A673 (cell line): ENCODE measurements at regions not wholly inside any gene's neighbourhood (a gene's known extent, or its start where the extent isn't known, plus 50 kb on each side); places are given as distances from the start of the nearest gene placed in this dataset.
"Not testable (repeated sequence)": the region's sequence is repeated elsewhere in the genome, so short reads cannot be mapped to it uniquely, and the experiment has no call there.

ENCODE experiments used
- BruUV-seq: library from RNA; stranded (reverse); fragments of 400-500 nt; replicated peaks from 2 replicates; lab custom pipeline; 2021; lab: Mats Ljungman, UMichigan
- CTCF ChIA-PET: fragments of 300-600 bp; sonication (Branson Sonifier 250); formaldehyde crosslinking; loops from one replicate; lab custom pipeline; 2022; ENCODE audit warnings: antibody characterized with exemption; lab: Charles Lee
- POLR2A ChIA-PET: fragments of 300-600 bp; sonication (Branson Sonifier 250); formaldehyde crosslinking; loops from one replicate; lab custom pipeline; 2022; ENCODE audit warnings: antibody characterized with exemption; ENCODE audit not compliant: low non-redundant PET; lab: Charles Lee
- DNase-seq: peaks from one replicate; pipeline ENCODE4 v3.0.0-alpha.2; 2015; ENCODE audit warnings: low spot score
- H3K27ac ChIP-seq: fragments of 200-600 bp; sonication (generic); 2 replicates; pipeline ENCODE4 v1.5.1; 2016; ENCODE audit warnings: mixed run types, low read depth, mild to moderate bottlenecking, mixed read lengths, antibody characterized with exemption, low read length; ENCODE audit not compliant: poor library complexity, severe bottlenecking
- H3K27me3 ChIP-seq: fragments of 200-600 bp; sonication (generic); replicated peaks from 2 replicates; pipeline ENCODE4 v1.6.1; 2017; ENCODE audit warnings: mixed run types, low read depth, mild to moderate bottlenecking, mixed read lengths, antibody characterized with exemption, low read length; ENCODE audit not compliant: insufficient read depth, poor library complexity
- H3K36me3 ChIP-seq: fragments of 200-600 bp; sonication (generic); 2 replicates; pipeline ENCODE4 v1.6.1; 2016; ENCODE audit warnings: mixed run types, mild to moderate bottlenecking, mixed read lengths, antibody characterized with exemption, low read length; ENCODE audit not compliant: insufficient read depth, poor library complexity, severe bottlenecking
- H3K4me1 ChIP-seq: fragments of 200-600 bp; sonication (generic); 2 replicates; pipeline ENCODE4 v1.6.1; 2017; ENCODE audit warnings: mixed run types, mild to moderate bottlenecking, mixed read lengths, antibody characterized with exemption, low read length; ENCODE audit not compliant: insufficient read depth, poor library complexity, severe bottlenecking
- H3K4me3 ChIP-seq: fragments of 200-600 bp; sonication (generic); 2 replicates; pipeline ENCODE4 v1.5.1; 2016; ENCODE audit warnings: low read depth, mixed run types, mild to moderate bottlenecking, mixed read lengths, low read length; ENCODE audit not compliant: poor library complexity, severe bottlenecking
- H3K9me3 ChIP-seq: fragments of 200-600 bp; sonication (generic); 2 replicates; pipeline ENCODE4 v1.6.1; 2016; ENCODE audit warnings: mixed run types, low read depth, mild to moderate bottlenecking, mixed read lengths, antibody characterized with exemption, low read length; ENCODE audit not compliant: poor library complexity, severe bottlenecking
- intact Hi-C: fragments of 100-400 bp; cut with micrococcal nuclease; formaldehyde crosslinking; loops from one replicate; pipeline ENCODE4 v1.10.0; 2022; ENCODE audit not compliant: unreplicated experiment

DNA sequence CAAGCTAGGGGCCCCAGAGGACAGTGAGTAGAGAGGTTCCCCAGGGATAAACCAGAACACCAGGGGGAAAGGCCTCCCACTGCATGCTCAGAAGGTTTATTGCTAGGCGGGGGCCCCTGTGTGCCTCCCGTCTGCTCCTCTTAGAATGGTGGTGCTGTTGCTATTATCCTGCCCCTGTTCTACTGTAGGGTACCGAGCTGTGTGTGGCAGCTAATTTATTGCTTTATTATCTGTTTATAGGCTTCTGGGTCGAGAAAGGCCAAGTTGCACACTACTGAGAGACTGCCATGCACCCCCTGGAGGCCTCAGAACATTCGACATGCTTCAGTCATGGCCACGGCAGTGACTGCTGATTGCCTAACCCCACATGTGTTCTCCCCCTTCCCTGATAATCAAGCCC lies 373.6 kb downstream of the ANAPC1 start:
- CTCF ChIA-PET, H3K9me3 ChIP-seq, H3K36me3 ChIP-seq, POLR2A ChIA-PET, H3K4me3 ChIP-seq, H3K27ac ChIP-seq, H3K4me1 ChIP-seq, intact Hi-C loops, H3K27me3 ChIP-seq, BruUV-seq, DNase-seq: not testable (repeated sequence)

DNA sequence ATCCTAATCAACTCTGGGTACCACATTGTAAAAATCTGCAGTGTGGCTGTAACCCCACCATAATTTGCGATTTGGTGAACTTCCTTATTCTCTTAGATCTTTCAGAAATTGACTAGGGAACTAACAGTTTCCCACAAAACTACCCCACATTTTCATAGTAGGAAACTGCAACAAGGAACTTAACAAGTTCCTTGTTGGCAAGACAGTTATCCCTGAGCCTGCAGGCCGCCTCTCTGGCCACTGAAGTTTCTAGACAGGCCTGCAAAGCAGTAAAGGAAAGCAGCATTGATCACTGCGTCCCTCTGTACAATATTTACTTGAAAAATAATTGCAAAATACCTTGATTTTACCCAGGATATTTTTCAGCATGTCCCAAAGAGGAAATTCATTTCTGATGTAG lies 372.9 kb downstream of the ANAPC1 start:
- H3K27me3 ChIP-seq, H3K4me1 ChIP-seq, POLR2A ChIA-PET, intact Hi-C loops, H3K9me3 ChIP-seq, H3K36me3 ChIP-seq, BruUV-seq, H3K4me3 ChIP-seq, H3K27ac ChIP-seq, DNase-seq, CTCF ChIA-PET: not testable (repeated sequence)

DNA sequence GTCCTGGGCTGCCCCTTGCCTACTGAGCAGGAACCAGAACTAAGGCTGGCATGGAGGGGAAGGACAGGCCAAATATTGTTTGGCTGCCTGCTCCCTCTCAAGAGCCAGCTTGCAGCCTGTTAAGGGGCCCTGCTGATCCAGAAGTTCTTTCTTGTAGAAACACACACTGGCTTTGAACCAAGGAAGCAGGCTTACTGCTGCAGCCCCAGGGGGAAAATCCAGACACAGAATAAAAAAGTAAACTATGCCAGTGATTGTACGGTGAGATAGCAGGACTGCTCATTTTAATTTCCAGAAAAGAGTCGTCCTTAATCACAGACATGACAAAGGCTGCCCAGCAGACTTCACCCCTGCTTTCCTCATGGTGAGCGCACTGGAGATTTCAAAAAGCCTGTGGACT lies 371.6 kb downstream of the ANAPC1 start:
- H3K4me3 ChIP-seq, H3K27me3 ChIP-seq, BruUV-seq, H3K4me1 ChIP-seq, CTCF ChIA-PET, H3K36me3 ChIP-seq, intact Hi-C loops, H3K9me3 ChIP-seq, H3K27ac ChIP-seq, DNase-seq, POLR2A ChIA-PET: not testable (repeated sequence)

DNA sequence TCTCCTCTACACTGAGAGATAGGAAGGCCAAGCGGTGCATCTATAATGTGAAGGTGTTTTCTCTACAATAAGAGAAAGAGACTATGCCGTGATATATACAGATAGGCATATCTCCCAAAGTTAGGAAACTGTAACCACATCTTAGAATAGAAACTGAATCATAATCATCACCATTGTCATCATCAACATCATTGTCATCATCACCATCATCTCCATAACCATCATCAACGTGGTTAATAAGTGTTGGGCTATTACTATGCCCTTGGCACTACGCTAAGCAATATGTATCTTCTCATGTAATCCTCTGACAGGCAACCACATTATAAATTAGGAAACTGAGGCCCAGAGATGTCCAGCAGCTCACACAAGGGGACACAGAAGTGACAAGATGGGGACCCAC lies 369.9 kb downstream of the ANAPC1 start:
- H3K27me3 ChIP-seq = not testable (repeated sequence)

DNA sequence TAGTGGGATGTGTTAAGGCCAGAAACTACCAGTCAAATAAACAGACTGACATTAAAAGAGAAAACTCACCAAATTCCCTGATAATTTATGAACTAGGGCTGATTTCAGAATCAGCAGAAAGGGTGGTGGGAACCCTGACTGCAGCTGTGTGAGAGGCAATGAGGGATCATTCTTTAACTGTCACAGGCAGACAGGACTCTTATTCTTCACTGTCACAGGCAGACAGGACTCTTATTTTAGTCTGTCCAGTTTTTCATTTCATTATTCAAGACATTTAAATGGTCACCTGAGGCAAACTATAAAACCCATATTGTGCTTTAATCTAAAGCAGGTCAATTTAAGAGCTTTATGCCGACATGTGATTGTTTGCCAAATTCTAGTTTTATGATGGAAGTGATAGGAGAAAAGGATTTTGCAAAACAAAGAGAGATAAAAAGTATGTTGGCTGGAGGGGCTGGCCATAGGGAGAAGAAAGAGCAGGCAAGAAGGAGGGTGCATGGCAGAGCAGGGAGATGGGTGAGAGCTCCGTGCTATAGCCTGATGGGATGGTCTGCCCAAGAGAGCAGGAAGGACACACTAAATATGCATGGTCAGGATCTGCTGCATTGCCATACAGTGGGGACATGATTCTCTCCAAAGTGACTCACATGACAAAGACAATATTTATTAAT lies 366.8 kb downstream of the ANAPC1 start:
- BruUV-seq, H3K9me3 ChIP-seq, H3K27ac ChIP-seq, H3K27me3 ChIP-seq, DNase-seq, H3K4me3 ChIP-seq, H3K4me1 ChIP-seq, CTCF ChIA-PET, POLR2A ChIA-PET, H3K36me3 ChIP-seq, intact Hi-C loops: not testable (repeated sequence)

More for the DNA sequence above, 369.9 kb downstream of the ANAPC1 start:
- H3K4me3 ChIP-seq, H3K4me1 ChIP-seq, POLR2A ChIA-PET, H3K36me3 ChIP-seq, intact Hi-C loops, H3K9me3 ChIP-seq, BruUV-seq, DNase-seq, CTCF ChIA-PET, H3K27ac ChIP-seq: not testable (repeated sequence)

DNA sequence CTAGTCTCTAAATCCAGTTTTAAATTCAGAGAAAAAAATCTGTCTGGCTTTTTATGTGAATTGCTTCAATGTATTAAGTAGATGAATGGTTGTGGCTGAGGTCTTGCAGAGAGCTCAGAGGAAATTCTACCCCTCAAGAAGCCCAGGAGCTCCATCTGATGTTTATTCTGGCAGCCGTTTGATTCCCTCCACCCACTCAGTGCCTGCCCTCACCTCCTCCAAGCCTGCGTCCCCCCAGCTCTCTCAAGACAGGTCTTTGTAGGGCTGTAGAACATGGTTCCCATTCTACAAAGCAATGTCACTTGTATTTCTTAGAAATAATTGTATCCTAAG lies 366.3 kb downstream of the ANAPC1 start:
- H3K4me3 ChIP-seq, DNase-seq, BruUV-seq, H3K27me3 ChIP-seq, H3K27ac ChIP-seq, H3K9me3 ChIP-seq, intact Hi-C loops, H3K36me3 ChIP-seq, H3K4me1 ChIP-seq, CTCF ChIA-PET, POLR2A ChIA-PET: not testable (repeated sequence)
